ENCODE measurements at regions not wholly inside any gene's neighbourhood (a gene's known extent, or its start where the extent isn't known, plus 50 kb on each side); places are given as distances from the start of the nearest gene placed in this dataset.

GRCh38 chrX:45347877-45348276 lies 147.2 kb upstream of the DIPK2B start:
- DNase-seq (ENCODE audit: low read depth) = no peak
- no peak for TF ChIP-seq CTCF (IDR thresholded peaks at IDR 0.05; ENCODE audit: insufficient read depth, low read depth, low read length)
- H3K4me3 ChIP-seq (ENCODE audit: low read depth, low read length) = no peak overlapping the region

- no peak for TF ChIP-seq CTCF (IDR thresholded peaks at IDR 0.05; ENCODE audit: insufficient read depth, low read depth, low read length)
- DNase-seq (ENCODE audit: low read depth) = peak; percentile 76
- no peak overlapping the region for H3K4me3 ChIP-seq (ENCODE audit: low read depth, low read length)
Measured at GRCh38 chrX:45344594-45344993, 143.9 kb upstream of the DIPK2B start.

GRCh38 chrX:45329217-45329616 lies 128.5 kb upstream of the DIPK2B start:
- no peak for DNase-seq (ENCODE audit: low read depth)
- no peak overlapping the region for H3K4me3 ChIP-seq (ENCODE audit: low read depth, low read length)
- no peak for TF ChIP-seq CTCF (IDR thresholded peaks at IDR 0.05; ENCODE audit: insufficient read depth, low read depth, low read length)

GRCh38 chrX:45324941-45325340 lies 124.3 kb upstream of the DIPK2B start:
- DNase-seq (ENCODE audit: low read depth) = peak; percentile 57

GRCh38 chrX:45323387-45323786 lies 122.7 kb upstream of the DIPK2B start:
- no peak for DNase-seq (ENCODE audit: low read depth)
- H3K4me3 ChIP-seq (ENCODE audit: low read depth, low read length) = no peak overlapping the region
- no peak for TF ChIP-seq CTCF (IDR thresholded peaks at IDR 0.05; ENCODE audit: insufficient read depth, low read depth, low read length)

More at GRCh38 chrX:45324941-45325340, 124.3 kb upstream of the DIPK2B start:
- no peak for TF ChIP-seq CTCF (IDR thresholded peaks at IDR 0.05; ENCODE audit: insufficient read depth, low read depth, low read length)
- H3K4me3 ChIP-seq (ENCODE audit: low read depth, low read length) = no peak overlapping the region

- no peak overlapping the region for H3K4me3 ChIP-seq (ENCODE audit: low read depth, low read length)
- DNase-seq (ENCODE audit: low read depth) = no peak
- TF ChIP-seq CTCF (IDR thresholded peaks at IDR 0.05; ENCODE audit: insufficient read depth, low read depth, low read length) = no peak
Measured at GRCh38 chrX:45322820-45323219, 122.1 kb upstream of the DIPK2B start.

GRCh38 chrX:45322382-45322781 lies 121.7 kb upstream of the DIPK2B start:
- peak; percentile 79 for DNase-seq (ENCODE audit: low read depth)
- H3K4me3 ChIP-seq (ENCODE audit: low read depth, low read length) = no peak overlapping the region
- peak; percentile 63 for TF ChIP-seq CTCF (IDR thresholded peaks at IDR 0.05; ENCODE audit: insufficient read depth, low read depth, low read length)
